B cell (primary cell): ENCODE measurements at regions not wholly inside any gene's neighbourhood (a gene's known extent, or its start where the extent isn't known, plus 50 kb on each side); places are given as distances from the start of the nearest gene placed in this dataset.

Experiments
- ATAC-seq: fragments of 200-7000 bp; cut with Tn5 transposase; one replicate; pipeline ENCODE4 v1.10.0; 2021; ENCODE audit warnings: low read depth, mild to moderate bottlenecking, moderate number of reproducible peaks, moderate library complexity
- CTCF ChIA-PET: fragments of 350-600 bp; sonication (Branson Sonifier 250); formaldehyde crosslinking; loops from one replicate; lab custom pipeline; 2021; ENCODE audit warnings: antibody characterized with exemption, inconsistent platforms; lab: Charles Lee
- POLR2A ChIA-PET: fragments of 350-600 bp; sonication (Branson Sonifier 250); formaldehyde crosslinking; loops from one replicate; lab custom pipeline; 2021; ENCODE audit warnings: antibody characterized with exemption; lab: Charles Lee
- DNase-seq: peaks from one replicate; pipeline ENCODE4 v3.0.0; 2013
- H2AFZ ChIP-seq: 2 replicates; pipeline ENCODE4 v1.6.1; 2012; ENCODE audit warnings: mild to moderate bottlenecking, low read depth, low read length; ENCODE audit not compliant: insufficient read depth, poor library complexity, severe bottlenecking
- H3K27ac ChIP-seq, 2 donors: 1 replicate in 1 of 2; 2 replicates in 1 of 2; pipeline ENCODE4 v1.5.1; 2012 to 2013; ENCODE audit warnings: low read length in 2 of 2, mild to moderate bottlenecking in 2 of 2, moderate library complexity in 1 of 2
- H3K27me3 ChIP-seq, 4 experiments: fragments of 200-600 bp in 1 of 4; sonication (generic) in 1 of 4; replicated peaks in 1 of 4; 1 replicate in 2 of 4; 2 replicates in 2 of 4; pipeline versions ENCODE4 v1.6.1 to v1.7.0; 2013 to 2016; ENCODE audit warnings: low read length in 3 of 4, mild to moderate bottlenecking in 2 of 4, mixed read lengths in 1 of 4, moderate library complexity in 1 of 4; ENCODE audit not compliant: insufficient read depth in 4 of 4, control insufficient read depth in 3 of 4; ENCODE audit errors: control extremely low read depth in 1 of 4
- H3K36me3 ChIP-seq, 2 experiments: replicated peaks in 1 of 2; 1 replicate in 1 of 2; 2 replicates in 1 of 2; pipeline versions ENCODE4 v1.6.1 to v1.7.1; 2013; ENCODE audit warnings: low read length in 1 of 2; ENCODE audit not compliant: insufficient read depth in 2 of 2, control insufficient read depth in 1 of 2; ENCODE audit errors: control extremely low read depth in 1 of 2, extremely low read depth in 1 of 2
- H3K4me1 ChIP-seq, 2 donors: fragments of 200-600 bp in 1 of 2; sonication (generic) in 1 of 2; 1 replicate in 1 of 2; 2 replicates in 1 of 2; pipeline versions ENCODE4 v1.5.1 to v1.6.1; 2013 to 2017; ENCODE audit warnings: low read length in 2 of 2; ENCODE audit not compliant: control insufficient read depth in 2 of 2, insufficient read depth in 2 of 2
- H3K4me2 ChIP-seq: replicated peaks from 2 replicates; pipeline ENCODE3; 2012; ENCODE audit warnings: mild to moderate bottlenecking, low read depth, low read length; ENCODE audit not compliant: poor library complexity, severe bottlenecking
- H3K4me3 ChIP-seq, 5 experiments: fragments of 200-600 bp in 1 of 5; sonication (generic) in 1 of 5; 1 replicate in 3 of 5; 2 replicates in 2 of 5; pipeline versions ENCODE4 v1.5.1 to v1.7.0; 2011 to 2016; ENCODE audit warnings: low read length in 4 of 5, mild to moderate bottlenecking in 4 of 5, low read depth in 2 of 5, control low read depth in 1 of 5, moderate library complexity in 1 of 5; ENCODE audit not compliant: insufficient read depth in 1 of 5; ENCODE audit errors: control extremely low read depth in 1 of 5, extremely low read depth in 1 of 5
- H3K79me2 ChIP-seq: fragments of 200-600 bp; sonication (generic); one replicate; pipeline ENCODE4 v1.6.0; 2016; ENCODE audit warnings: low read length; ENCODE audit not compliant: control insufficient read depth, insufficient read depth
- H3K9ac ChIP-seq: fragments of 200-600 bp; sonication (generic); 2 replicates; pipeline ENCODE4 v1.6.1; 2017; ENCODE audit warnings: mild to moderate bottlenecking, low read length, moderate library complexity
- H3K9me3 ChIP-seq, 3 donors: one replicate each; pipeline versions ENCODE4 v1.6.1 to v1.7.1; 2013; ENCODE audit warnings: low read length in 2 of 3; ENCODE audit not compliant: control insufficient read depth in 2 of 3, insufficient read depth in 1 of 3; ENCODE audit errors: control extremely low read depth in 1 of 3
- H4K20me1 ChIP-seq: 2 replicates; pipeline ENCODE4 v1.6.0; 2012; ENCODE audit warnings: mild to moderate bottlenecking, low read length; ENCODE audit not compliant: insufficient read depth, control insufficient read depth, poor library complexity, severe bottlenecking
- H3K27ac Mint-ChIP-seq: one replicate; pipeline ENCODE4 v1.8.0; 2021; ENCODE audit warnings: mixed read lengths
- H3K27me3 Mint-ChIP-seq: one replicate; pipeline ENCODE4 v1.8.0; 2021; ENCODE audit warnings: mixed read lengths
- H3K4me1 Mint-ChIP-seq: one replicate; pipeline ENCODE4 v1.8.0; 2021; ENCODE audit warnings: mixed read lengths
- H3K4me3 Mint-ChIP-seq: one replicate; pipeline ENCODE4 v1.8.0; 2021; ENCODE audit warnings: mixed read lengths
- H3K9me3 Mint-ChIP-seq: one replicate; pipeline ENCODE4 v1.8.0; 2022; ENCODE audit warnings: mixed read lengths; ENCODE audit not compliant: insufficient read depth
- EZH2 ChIP-seq: IDR thresholded peaks from 2 replicates; pipeline ENCODE4 v1.6.1; 2012; ENCODE audit warnings: borderline replicate concordance, low read depth, mild to moderate bottlenecking, moderate library complexity, low read length; ENCODE audit not compliant: insufficient read depth, poor library complexity, severe bottlenecking
- WGBS: methylation state at CpG from one replicate; pipeline ENCODE4 v1.1.5; 2013; ENCODE audit warnings: missing lambda C conversion rate; ENCODE audit not compliant: insufficient coverage; 5-methylcytosine and 5-hydroxymethylcytosine counted together
- intact Hi-C: fragments of 100-400 bp; cut with micrococcal nuclease; formaldehyde crosslinking; loops from one replicate; pipeline ENCODE4 v1.10.0; 2022
- TF ChIP-seq, protein P1 (sequence below): fragments of 200-600 bp; IDR thresholded peaks from one replicate; pipeline ENCODE4 v1.8.0; 2022; ENCODE audit warnings: antibody characterized with exemption, mild to moderate bottlenecking

DNA sequence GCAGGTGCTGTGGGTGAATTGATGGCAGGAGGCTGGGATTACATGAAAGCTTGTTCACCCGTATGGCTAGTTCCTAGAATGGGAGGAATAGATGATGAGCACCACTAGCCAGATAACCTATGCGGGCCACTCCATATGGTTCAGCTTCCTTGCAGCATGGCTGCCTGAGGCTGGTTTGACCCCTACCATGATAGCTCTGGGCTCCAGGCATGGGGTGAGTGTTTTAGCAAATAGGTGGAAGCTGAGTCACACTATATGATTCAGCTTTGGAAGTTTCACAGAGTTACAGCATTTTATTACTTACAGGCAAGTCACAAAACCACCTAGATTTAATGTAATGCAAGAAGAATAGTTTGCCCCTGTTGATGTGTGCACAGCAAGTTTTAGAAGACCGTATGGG is 603.2 kb downstream of the STIM2 start:
- 97% methylated on average over 3 of the region's 3 CpGs for WGBS

DNA sequence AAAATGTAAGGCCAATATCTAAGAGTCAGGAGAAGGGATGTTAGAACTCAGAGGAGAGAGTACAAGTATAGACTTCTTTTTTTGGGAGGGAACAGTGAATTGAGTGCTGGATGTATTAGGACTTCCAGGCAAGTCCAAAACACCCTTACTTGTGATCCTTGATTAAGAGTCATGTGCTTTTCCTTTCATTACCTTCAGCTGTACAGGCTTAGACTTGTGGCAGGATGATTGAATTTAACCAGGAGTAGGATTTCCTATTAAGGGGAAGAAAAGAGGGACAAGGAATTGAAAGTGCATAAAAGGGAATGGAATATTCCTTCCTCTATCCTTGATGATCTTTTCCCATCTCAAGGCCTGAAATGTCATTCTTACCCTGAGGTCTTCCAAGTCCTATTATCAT is 606.7 kb downstream of the STIM2 start:
- H3K27me3 Mint-ChIP-seq: no peaks in the 10 kb centered on the region
- no peak for TF ChIP-seq EZH2
- TF ChIP-seq, protein P1, sequence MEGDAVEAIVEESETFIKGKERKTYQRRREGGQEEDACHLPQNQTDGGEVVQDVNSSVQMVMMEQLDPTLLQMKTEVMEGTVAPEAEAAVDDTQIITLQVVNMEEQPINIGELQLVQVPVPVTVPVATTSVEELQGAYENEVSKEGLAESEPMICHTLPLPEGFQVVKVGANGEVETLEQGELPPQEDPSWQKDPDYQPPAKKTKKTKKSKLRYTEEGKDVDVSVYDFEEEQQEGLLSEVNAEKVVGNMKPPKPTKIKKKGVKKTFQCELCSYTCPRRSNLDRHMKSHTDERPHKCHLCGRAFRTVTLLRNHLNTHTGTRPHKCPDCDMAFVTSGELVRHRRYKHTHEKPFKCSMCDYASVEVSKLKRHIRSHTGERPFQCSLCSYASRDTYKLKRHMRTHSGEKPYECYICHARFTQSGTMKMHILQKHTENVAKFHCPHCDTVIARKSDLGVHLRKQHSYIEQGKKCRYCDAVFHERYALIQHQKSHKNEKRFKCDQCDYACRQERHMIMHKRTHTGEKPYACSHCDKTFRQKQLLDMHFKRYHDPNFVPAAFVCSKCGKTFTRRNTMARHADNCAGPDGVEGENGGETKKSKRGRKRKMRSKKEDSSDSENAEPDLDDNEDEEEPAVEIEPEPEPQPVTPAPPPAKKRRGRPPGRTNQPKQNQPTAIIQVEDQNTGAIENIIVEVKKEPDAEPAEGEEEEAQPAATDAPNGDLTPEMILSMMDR: no peak
- Histone ChIP-seq H3K36me3 (no peaks in the 10 kb centered on the region), H3K4me3 (no peak overlapping the region), H3K27me3 (no peaks in the 10 kb centered on the region), H3K9ac (no peak overlapping the region), H3K27ac (no peak overlapping the region), H3K4me1 (no peaks in the 10 kb centered on the region), H2AFZ (no peak overlapping the region), H3K4me2 (no peak overlapping the region), H3K9me3 (no peaks in the 10 kb centered on the region), H3K79me2 (no peaks in the 10 kb centered on the region), H4K20me1 (no peaks in the 10 kb centered on the region)
- DNase-seq: no peak
- ChIA-PET POLR2A (no interaction called here), CTCF (no interaction called here)
- H3K4me1 Mint-ChIP-seq: no peaks in the 10 kb centered on the region
- no peaks in the 10 kb centered on the region for H3K9me3 Mint-ChIP-seq
- H3K4me3 Mint-ChIP-seq: no peak overlapping the region
- no peak for ATAC-seq
- intact Hi-C loops: no loop called here
- no peak overlapping the region for H3K27ac Mint-ChIP-seq

More for the DNA sequence above, 603.2 kb downstream of the STIM2 start:
- no peaks in the 10 kb centered on the region for H3K4me1 ChIP-seq
- H2AFZ ChIP-seq: no peak overlapping the region
- DNase-seq: no peak
- H3K36me3 ChIP-seq: no peaks in the 10 kb centered on the region
- H3K9me3 ChIP-seq: no peaks in the 10 kb centered on the region
- no peaks in the 10 kb centered on the region for H3K27me3 ChIP-seq
- H3K27ac ChIP-seq: no peak overlapping the region
- no peak for ATAC-seq
- H3K4me3 ChIP-seq: no peak overlapping the region
- Mint-ChIP-seq H3K9me3 (peaks cover 2% of the 10 kb centered on the region), H3K4me1 (no peaks in the 10 kb centered on the region), H3K27ac (no peak overlapping the region), H3K27me3 (no peaks in the 10 kb centered on the region), H3K4me3 (no peak overlapping the region)
- ChIA-PET POLR2A (no interaction called here), CTCF (no interaction called here)
- no peak overlapping the region for H3K4me2 ChIP-seq
- TF ChIP-seq, protein P1: no peak
- TF ChIP-seq EZH2: no peak
- H3K79me2 ChIP-seq: no peaks in the 10 kb centered on the region
- no peak overlapping the region for H3K9ac ChIP-seq
- H4K20me1 ChIP-seq: no peaks in the 10 kb centered on the region
- intact Hi-C loops: no loop called here
